ENCODE measurements at regions not wholly inside any gene's neighbourhood (a gene's known extent, or its start where the extent isn't known, plus 50 kb on each side); places are given as distances from the start of the nearest gene placed in this dataset.

DNA sequence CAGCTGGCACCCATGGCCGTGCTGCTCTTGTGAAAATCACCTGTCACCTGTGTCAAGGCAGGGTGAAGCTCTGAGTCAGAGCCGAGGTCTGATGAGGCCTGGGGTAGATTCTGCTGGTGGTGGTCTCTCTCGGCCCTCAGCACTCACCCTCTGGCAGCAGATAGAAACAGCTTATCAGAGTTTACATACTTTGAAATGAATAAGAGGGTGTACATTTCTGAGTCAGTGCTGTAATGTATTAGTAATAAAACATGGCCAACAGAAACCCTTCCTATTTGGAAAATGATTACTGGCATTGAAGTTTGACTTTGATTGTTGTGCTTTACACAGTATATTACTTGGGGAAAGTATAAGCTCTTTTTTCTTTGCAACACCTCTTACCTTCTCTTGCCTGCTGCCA lies 228.8 kb downstream of the SNX10 start:
- TF ChIP-seq, protein P1, sequence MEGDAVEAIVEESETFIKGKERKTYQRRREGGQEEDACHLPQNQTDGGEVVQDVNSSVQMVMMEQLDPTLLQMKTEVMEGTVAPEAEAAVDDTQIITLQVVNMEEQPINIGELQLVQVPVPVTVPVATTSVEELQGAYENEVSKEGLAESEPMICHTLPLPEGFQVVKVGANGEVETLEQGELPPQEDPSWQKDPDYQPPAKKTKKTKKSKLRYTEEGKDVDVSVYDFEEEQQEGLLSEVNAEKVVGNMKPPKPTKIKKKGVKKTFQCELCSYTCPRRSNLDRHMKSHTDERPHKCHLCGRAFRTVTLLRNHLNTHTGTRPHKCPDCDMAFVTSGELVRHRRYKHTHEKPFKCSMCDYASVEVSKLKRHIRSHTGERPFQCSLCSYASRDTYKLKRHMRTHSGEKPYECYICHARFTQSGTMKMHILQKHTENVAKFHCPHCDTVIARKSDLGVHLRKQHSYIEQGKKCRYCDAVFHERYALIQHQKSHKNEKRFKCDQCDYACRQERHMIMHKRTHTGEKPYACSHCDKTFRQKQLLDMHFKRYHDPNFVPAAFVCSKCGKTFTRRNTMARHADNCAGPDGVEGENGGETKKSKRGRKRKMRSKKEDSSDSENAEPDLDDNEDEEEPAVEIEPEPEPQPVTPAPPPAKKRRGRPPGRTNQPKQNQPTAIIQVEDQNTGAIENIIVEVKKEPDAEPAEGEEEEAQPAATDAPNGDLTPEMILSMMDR (conservative IDR thresholded peaks at IDR 0.05 in 1 of 2, IDR thresholded peaks at IDR 0.05 in 1 of 2; ENCODE audit: extremely low read depth in 1 of 2, insufficient read depth in 1 of 2, low read depth in 1 of 2, low read length in 2 of 2): no peak
- TF ChIP-seq EZH2 (IDR thresholded peaks at IDR 0.05; ENCODE audit: borderline replicate concordance, low read length): no peak
